Mesenchymal stem cell (in vitro differentiated cells and primary cell): ENCODE measurements at regions not wholly inside any gene's neighbourhood (a gene's known extent, or its start where the extent isn't known, plus 50 kb on each side); places are given as distances from the start of the nearest gene placed in this dataset.

Experiments used
- DNase-seq: peaks from one replicate; pipeline ENCODE4 v3.0.0-alpha.2; 2013
- H2AFZ ChIP-seq: one replicate; pipeline ENCODE4 v1.6.1; 2013; ENCODE audit warnings: low read depth, mild to moderate bottlenecking, control low read depth, inconsistent platforms, low read length, moderate library complexity
- H2AK5ac ChIP-seq: 2 replicates; pipeline ENCODE4 v1.6.1; 2013; ENCODE audit warnings: low read length, moderate library complexity, mild to moderate bottlenecking, inconsistent platforms; ENCODE audit not compliant: severe bottlenecking
- H2BK120ac ChIP-seq: one replicate; pipeline ENCODE4 v1.6.1; 2013; ENCODE audit warnings: low read depth, mild to moderate bottlenecking, inconsistent platforms, low read length, moderate library complexity
- H2BK12ac ChIP-seq, 2 experiments: one replicate each; pipeline ENCODE4 v1.6.1; 2013; ENCODE audit warnings: inconsistent platforms in 2 of 2, low read length in 2 of 2, mild to moderate bottlenecking in 2 of 2, moderate library complexity in 2 of 2, control low read depth in 1 of 2
- H2BK15ac ChIP-seq: one replicate; pipeline ENCODE4 v1.6.1; 2013; ENCODE audit warnings: mild to moderate bottlenecking, low read depth, inconsistent platforms; ENCODE audit not compliant: poor library complexity, severe bottlenecking
- H2BK5ac ChIP-seq: 2 replicates; pipeline ENCODE4 v1.6.1; 2013; ENCODE audit warnings: low read depth, mild to moderate bottlenecking, low read length, control low read depth, inconsistent platforms; ENCODE audit not compliant: poor library complexity, severe bottlenecking
- H3K14ac ChIP-seq, 2 experiments: one replicate each; pipeline ENCODE4 v1.6.1; 2013; ENCODE audit warnings: inconsistent platforms in 2 of 2, low read length in 2 of 2, control low read depth in 1 of 2, mild to moderate bottlenecking in 1 of 2, moderate library complexity in 1 of 2
- H3K18ac ChIP-seq, 2 experiments: one replicate each; pipeline ENCODE4 v1.6.1; 2013; ENCODE audit warnings: inconsistent platforms in 2 of 2, low read length in 2 of 2, control low read depth in 1 of 2, low read depth in 1 of 2, mild to moderate bottlenecking in 1 of 2
- H3K23ac ChIP-seq, 2 experiments: one replicate each; pipeline ENCODE4 v1.6.1; 2013; ENCODE audit warnings: inconsistent platforms in 2 of 2, low read length in 2 of 2, mild to moderate bottlenecking in 2 of 2, moderate library complexity in 2 of 2, control low read depth in 1 of 2
- H3K27ac ChIP-seq: 2 replicates; pipeline ENCODE4 v1.5.1; 2013; ENCODE audit warnings: mild to moderate bottlenecking, moderate library complexity, low read length, control low read depth, inconsistent platforms; ENCODE audit not compliant: poor library complexity, severe bottlenecking
- H3K27me3 ChIP-seq, 2 experiments: 2 replicates each; pipeline versions ENCODE4 v1.6.1 to v1.7.0; 2013; ENCODE audit warnings: low read length in 2 of 2, mild to moderate bottlenecking in 2 of 2, moderate library complexity in 2 of 2, control low read depth in 1 of 2, inconsistent platforms in 1 of 2; ENCODE audit not compliant: control insufficient read depth in 1 of 2, insufficient read depth in 1 of 2
- H3K36me3 ChIP-seq, 2 experiments: 2 replicates each; pipeline versions ENCODE4 v1.6.1 to v1.7.0; 2013; ENCODE audit warnings: low read length in 2 of 2, control low read depth in 1 of 2, inconsistent platforms in 1 of 2, low read depth in 1 of 2, mild to moderate bottlenecking in 1 of 2; ENCODE audit not compliant: insufficient read depth in 2 of 2, control insufficient read depth in 1 of 2
- H3K4ac ChIP-seq, 2 experiments: one replicate each; pipeline ENCODE4 v1.6.1; 2013; ENCODE audit warnings: inconsistent platforms in 2 of 2, low read length in 2 of 2, mild to moderate bottlenecking in 2 of 2, moderate library complexity in 2 of 2, control low read depth in 1 of 2, low read depth in 1 of 2
- H3K4me1 ChIP-seq: 2 replicates; pipeline ENCODE4 v1.6.1; 2013; ENCODE audit warnings: low read depth, low read length, control low read depth; ENCODE audit not compliant: control insufficient read depth, insufficient read depth
- H3K4me2 ChIP-seq: 2 replicates; pipeline ENCODE4 v1.6.1; 2013; ENCODE audit warnings: low read length, mild to moderate bottlenecking, inconsistent platforms; ENCODE audit not compliant: poor library complexity, severe bottlenecking
- H3K4me3 ChIP-seq, 2 experiments: 2 replicates each; pipeline versions ENCODE4 v1.5.1 to v1.7.0; 2013; ENCODE audit warnings: low read length in 2 of 2, mild to moderate bottlenecking in 2 of 2, control low read depth in 1 of 2, low read depth in 1 of 2; ENCODE audit not compliant: insufficient read depth in 1 of 2
- H3K79me1 ChIP-seq: replicated peaks from 2 replicates; pipeline ENCODE4 v1.6.1; 2013; ENCODE audit warnings: mild to moderate bottlenecking, control low read depth, low read length, inconsistent platforms; ENCODE audit not compliant: poor library complexity, severe bottlenecking
- H3K9ac ChIP-seq: 2 replicates; pipeline ENCODE4 v1.7.0; 2013; ENCODE audit warnings: mild to moderate bottlenecking, low read length, moderate library complexity
- H3K9me3 ChIP-seq: 2 replicates; pipeline ENCODE4 v1.7.0; 2013; ENCODE audit warnings: mild to moderate bottlenecking, low read length; ENCODE audit not compliant: control insufficient read depth
- H4K8ac ChIP-seq: one replicate; pipeline ENCODE4 v1.6.1; 2013; ENCODE audit warnings: inconsistent platforms, mild to moderate bottlenecking, low read length, moderate library complexity
- H4K91ac ChIP-seq: one replicate; pipeline ENCODE4 v1.6.1; 2013; ENCODE audit warnings: mild to moderate bottlenecking, low read length, inconsistent platforms
- WGBS: methylation state at CpG from one replicate; pipeline ENCODE4 v1.1.7; 2013; ENCODE audit warnings: mixed read lengths; 5-methylcytosine and 5-hydroxymethylcytosine counted together

DNA sequence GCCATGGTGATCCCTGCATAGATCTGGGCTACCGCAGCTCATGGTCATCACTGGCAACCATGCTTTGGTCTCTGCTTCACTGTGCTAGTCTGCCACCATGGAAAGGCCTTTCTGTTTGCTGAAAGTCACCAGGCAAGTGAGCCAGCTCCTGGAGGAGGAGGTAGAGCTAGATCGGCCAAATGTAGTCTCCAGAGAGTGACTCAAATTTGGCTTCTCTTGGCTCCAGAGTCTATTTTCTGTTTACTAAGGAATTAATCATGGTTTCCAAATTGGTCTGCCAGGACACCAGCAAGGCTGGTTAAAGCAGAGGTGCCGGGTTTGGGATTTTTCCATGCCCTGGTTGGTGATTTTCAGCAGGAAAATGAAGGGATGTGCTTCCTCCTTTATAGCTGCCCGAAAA, 52.7 kb upstream of the IVNS1ABP start:
- Histone ChIP-seq H3K27ac (no peak overlapping the region), H3K23ac (no peak overlapping the region)
- no peak for DNase-seq

DNA sequence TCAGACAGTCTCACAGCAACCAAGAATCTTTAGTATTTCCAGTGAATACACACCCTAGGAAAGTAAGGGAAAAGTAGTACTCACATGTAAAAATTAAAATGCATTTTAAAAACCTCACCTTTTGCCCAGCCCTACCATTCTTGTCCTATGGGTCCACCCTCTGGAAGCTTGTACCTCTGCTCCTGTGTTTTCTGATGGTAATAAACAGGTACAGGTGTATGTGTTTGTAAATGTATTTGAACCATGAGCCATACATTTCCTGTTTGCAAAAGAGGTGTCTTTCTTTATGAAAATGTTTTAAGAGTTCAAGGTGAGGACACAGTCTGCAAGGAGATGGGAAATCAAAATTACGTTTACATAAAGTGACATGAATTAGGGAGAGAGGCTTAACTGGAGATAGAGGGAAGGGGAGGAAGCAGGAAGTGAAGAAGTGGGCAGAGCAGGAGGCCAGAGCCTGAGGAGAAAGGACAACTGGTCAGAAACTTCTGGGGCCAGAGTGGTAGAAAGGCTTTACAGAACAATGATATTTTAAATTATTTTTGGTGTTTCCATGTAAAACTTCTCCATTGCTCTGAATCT, 52.0 kb upstream of the IVNS1ABP start:
- no peaks in the 10 kb centered on the region for H3K9me3 ChIP-seq
- no peak for DNase-seq
- H3K4me1 ChIP-seq = no peaks in the 10 kb centered on the region
- H2AK5ac ChIP-seq = no peak overlapping the region
- H4K8ac ChIP-seq = no peak overlapping the region
- H3K4me3 ChIP-seq = no peak overlapping the region
- no peak overlapping the region for H2BK12ac ChIP-seq
- H3K27me3 ChIP-seq = no peaks in the 10 kb centered on the region
- no peak overlapping the region for H3K4me2 ChIP-seq
- no peak overlapping the region for H3K18ac ChIP-seq
- no peak overlapping the region for H3K9ac ChIP-seq
- 79% methylated on average over 1 of the region's 1 CpG for WGBS
- H2BK15ac ChIP-seq = no peak overlapping the region
- H3K23ac ChIP-seq = no peak overlapping the region
- H3K36me3 ChIP-seq = no peaks in the 10 kb centered on the region
- H3K27ac ChIP-seq = no peak overlapping the region
- no peak overlapping the region for H2AFZ ChIP-seq
- H3K79me1 ChIP-seq = no peaks in the 10 kb centered on the region
- no peak overlapping the region for H4K91ac ChIP-seq
- H2BK5ac ChIP-seq = no peak overlapping the region
- H2BK120ac ChIP-seq = no peak overlapping the region
- no peak overlapping the region for H3K4ac ChIP-seq
- H3K14ac ChIP-seq = no peak overlapping the region

More for the DNA sequence above, 52.7 kb upstream of the IVNS1ABP start:
- H3K14ac ChIP-seq = no peak overlapping the region
- no peaks in the 10 kb centered on the region for H3K79me1 ChIP-seq
- H4K8ac ChIP-seq = no peak overlapping the region
- no peak overlapping the region for H2AFZ ChIP-seq
- no peak overlapping the region for H3K9ac ChIP-seq
- peak overlapping the region in 1 of 2 experiments; percentile 29 for H3K4me3 ChIP-seq
- H3K36me3 ChIP-seq = no peaks in the 10 kb centered on the region
- H2BK12ac ChIP-seq = no peak overlapping the region
- no peak overlapping the region for H4K91ac ChIP-seq
- 94% methylated on average over 4 of the region's 4 CpGs for WGBS
- H2BK120ac ChIP-seq = no peak overlapping the region
- no peak overlapping the region for H3K4ac ChIP-seq
- H3K27me3 ChIP-seq = no peaks in the 10 kb centered on the region
- H3K4me1 ChIP-seq = no peaks in the 10 kb centered on the region
- no peaks in the 10 kb centered on the region for H3K9me3 ChIP-seq
- no peak overlapping the region for H3K4me2 ChIP-seq
- no peak overlapping the region for H2BK15ac ChIP-seq
- H3K18ac ChIP-seq = no peak overlapping the region
- no peak overlapping the region for H2BK5ac ChIP-seq
- H2AK5ac ChIP-seq = no peak overlapping the region

- 95% methylated on average over 1 of the region's 3 CpGs for WGBS
- Histone ChIP-seq H2AK5ac (no peak overlapping the region), H3K27me3 (no peaks in the 10 kb centered on the region), H3K79me1 (no peaks in the 10 kb centered on the region), H4K91ac (no peak overlapping the region), H3K4ac (no peak overlapping the region), H3K36me3 (no peaks in the 10 kb centered on the region), H4K8ac (no peak overlapping the region), H3K18ac (no peak overlapping the region), H2BK12ac (no peak overlapping the region), H2BK15ac (no peak overlapping the region), H3K23ac (no peak overlapping the region), H2AFZ (no peak overlapping the region), H2BK120ac (no peak overlapping the region), H2BK5ac (no peak overlapping the region), H3K4me3 (no peak overlapping the region), H3K9ac (no peak overlapping the region), H3K14ac (no peak overlapping the region), H3K9me3 (no peaks in the 10 kb centered on the region), H3K4me1 (no peaks in the 10 kb centered on the region), H3K27ac (no peak overlapping the region), H3K4me2 (no peak overlapping the region)
- DNase-seq = no peak
These were observed 51.3 kb upstream of the IVNS1ABP start for GRCh38 chr1:185368313-185368855.

DNA sequence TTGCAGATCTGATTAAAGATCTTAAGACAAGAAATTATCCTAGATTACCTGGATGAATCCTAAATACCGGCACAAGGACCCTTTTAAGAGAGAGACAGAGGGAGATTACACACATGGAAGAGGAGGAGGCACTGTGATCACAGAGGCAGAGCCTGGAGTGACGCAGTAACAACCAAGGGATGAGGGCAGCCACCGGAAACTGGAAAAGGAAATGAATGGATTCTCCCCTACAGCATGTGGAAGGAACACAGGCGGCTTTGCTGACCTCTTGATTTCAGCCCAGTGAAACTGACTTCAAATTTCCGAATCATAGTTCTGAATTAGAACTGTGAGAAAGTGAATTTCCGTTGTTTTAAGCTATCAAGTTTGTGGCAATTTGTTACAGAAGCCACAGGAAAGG, 50.2 kb upstream of the IVNS1ABP start:
- Histone ChIP-seq H3K27me3 (no peaks in the 10 kb centered on the region), H2BK5ac (no peak overlapping the region), H3K9ac (peak overlapping the region; percentile 24), H2BK15ac (no peak overlapping the region), H4K91ac (no peak overlapping the region), H3K4me2 (no peak overlapping the region), H3K23ac (no peak overlapping the region), H3K4me3 (no peak overlapping the region), H3K18ac (no peak overlapping the region), H3K36me3 (no peaks in the 10 kb centered on the region), H3K9me3 (peaks cover 5% of the 10 kb centered on the region), H3K79me1 (no peaks in the 10 kb centered on the region), H2BK12ac (no peak overlapping the region), H2AK5ac (peak overlapping the region; percentile 65), H3K4ac (no peak overlapping the region), H3K14ac (no peak overlapping the region), H3K4me1 (no peaks in the 10 kb centered on the region), H2BK120ac (no peak overlapping the region), H2AFZ (no peak overlapping the region), H3K27ac (no peak overlapping the region), H4K8ac (no peak overlapping the region)
- DNase-seq = no peak
- 95% methylated on average over 5 of the region's 6 CpGs for WGBS
